GM06990 (cell line): ENCODE measurements at regions not wholly inside any gene's neighbourhood (a gene's known extent, or its start where the extent isn't known, plus 50 kb on each side); places are given as distances from the start of the nearest gene placed in this dataset.

Experiments used
- DNase-seq: peaks from one replicate; pipeline ENCODE4 v3.0.0-alpha.2; 2011; ENCODE audit not compliant: insufficient read length; ENCODE audit errors: extremely low read depth
- H3K27me3 ChIP-seq: replicated peaks from 2 replicates; pipeline ENCODE4 v1.6.0; 2011; ENCODE audit warnings: low read length; ENCODE audit not compliant: control insufficient read depth, insufficient read depth
- H3K36me3 ChIP-seq: 2 replicates; pipeline ENCODE4 v1.5.1; 2011; ENCODE audit warnings: low read length; ENCODE audit not compliant: control insufficient read depth, insufficient read depth
- H3K4me3 ChIP-seq: replicated peaks from 2 replicates; pipeline ENCODE4 v1.5.1; 2011; ENCODE audit warnings: low read depth, mild to moderate bottlenecking, control low read depth, low read length
- CTCF ChIP-seq: IDR thresholded peaks from 2 replicates; pipeline ENCODE4 v1.5.1; 2011; ENCODE audit warnings: low read length, control low read depth, mild to moderate bottlenecking, inconsistent platforms; ENCODE audit not compliant: insufficient read depth, poor library complexity, severe bottlenecking

GRCh38 chr1:48055876-48056764 lies 58.9 kb upstream of the TRABD2B start:
- no peaks in the 10 kb centered on the region for H3K36me3 ChIP-seq
- no peak for DNase-seq
- TF ChIP-seq CTCF: no peak
- H3K4me3 ChIP-seq: no peak overlapping the region
- no peaks in the 10 kb centered on the region; the same call in 1 of the 2 replicates for H3K27me3 ChIP-seq

- DNase-seq: no peak
- H3K4me3 ChIP-seq: no peak overlapping the region
- TF ChIP-seq CTCF: no peak
These were observed 57.0 kb upstream of the TRABD2B start for GRCh38 chr1:48054232-48054631.

GRCh38 chr1:48052923-48053291 lies 55.7 kb upstream of the TRABD2B start:
- H3K27me3 ChIP-seq: peaks cover 1% of the 10 kb centered on the region
- no peak for TF ChIP-seq CTCF
- H3K36me3 ChIP-seq: no peaks in the 10 kb centered on the region
- no peak overlapping the region for H3K4me3 ChIP-seq
- DNase-seq: no peak

More at GRCh38 chr1:48054232-48054631, 57.0 kb upstream of the TRABD2B start:
- Histone ChIP-seq H3K36me3 (no peaks in the 10 kb centered on the region), H3K27me3 (peaks cover 1% of the 10 kb centered on the region)

- Histone ChIP-seq H3K4me3 (no peak overlapping the region), H3K27me3 (peaks cover 1% of the 10 kb centered on the region), H3K36me3 (no peaks in the 10 kb centered on the region)
- no peak for TF ChIP-seq CTCF
- no peak for DNase-seq
These were observed 54.4 kb upstream of the TRABD2B start for GRCh38 chr1:48051466-48052126.

GRCh38 chr1:48049823-48050535 lies 52.8 kb upstream of the TRABD2B start:
- H3K36me3 ChIP-seq: no peaks in the 10 kb centered on the region
- DNase-seq: no peak
- no peak overlapping the region for H3K4me3 ChIP-seq
- no peak for TF ChIP-seq CTCF
- peaks cover 1% of the 10 kb centered on the region for H3K27me3 ChIP-seq
